ENCODE measurements at regions not wholly inside any gene's neighbourhood (a gene's known extent, or its start where the extent isn't known, plus 50 kb on each side); places are given as distances from the start of the nearest gene placed in this dataset.

- no peak for DNase-seq (ENCODE audit: low read depth)
- TF ChIP-seq CTCF (conservative IDR thresholded peaks at IDR 0.05; ENCODE audit: low read depth, low read length) = no peak
- no peak overlapping the region for H3K4me3 ChIP-seq (ENCODE audit: low read depth, low read length)
These were observed 625.0 kb upstream of the ADARB2 start for GRCh38 chr10:2362331-2362730.

GRCh38 chr10:2358586-2358985 lies 621.3 kb upstream of the ADARB2 start:
- no peak for TF ChIP-seq CTCF (conservative IDR thresholded peaks at IDR 0.05; ENCODE audit: low read depth, low read length)
- DNase-seq (ENCODE audit: low read depth) = no peak
- no peak overlapping the region for H3K4me3 ChIP-seq (ENCODE audit: low read depth, low read length)

GRCh38 chr10:2356670-2357069 lies 619.3 kb upstream of the ADARB2 start:
- no peak for TF ChIP-seq CTCF (conservative IDR thresholded peaks at IDR 0.05; ENCODE audit: low read depth, low read length)
- no peak overlapping the region for H3K4me3 ChIP-seq (ENCODE audit: low read depth, low read length)
- DNase-seq (ENCODE audit: low read depth) = no peak

GRCh38 chr10:2351566-2351965 lies 614.2 kb upstream of the ADARB2 start:
- no peak for TF ChIP-seq CTCF (conservative IDR thresholded peaks at IDR 0.05; ENCODE audit: low read depth, low read length)
- DNase-seq (ENCODE audit: low read depth) = no peak
- H3K4me3 ChIP-seq (ENCODE audit: low read depth, low read length) = no peak overlapping the region

GRCh38 chr10:2342206-2342605 lies 604.9 kb upstream of the ADARB2 start:
- no peak for DNase-seq (ENCODE audit: low read depth)
- no peak for TF ChIP-seq CTCF (conservative IDR thresholded peaks at IDR 0.05; ENCODE audit: low read depth, low read length)

GRCh38 chr10:2340831-2341647 lies 603.7 kb upstream of the ADARB2 start:
- TF ChIP-seq CTCF (conservative IDR thresholded peaks at IDR 0.05; ENCODE audit: low read depth, low read length) = no peak
- no peak for DNase-seq (ENCODE audit: low read depth)

More at GRCh38 chr10:2342206-2342605, 604.9 kb upstream of the ADARB2 start:
- no peak overlapping the region for H3K4me3 ChIP-seq (ENCODE audit: low read depth, low read length)

GRCh38 chr10:2335626-2336025 lies 598.3 kb upstream of the ADARB2 start:
- H3K4me3 ChIP-seq (ENCODE audit: low read depth, low read length) = no peak overlapping the region
- no peak for TF ChIP-seq CTCF (conservative IDR thresholded peaks at IDR 0.05; ENCODE audit: low read depth, low read length)
- DNase-seq (ENCODE audit: low read depth) = no peak

More at GRCh38 chr10:2340831-2341647, 603.7 kb upstream of the ADARB2 start:
- no peak overlapping the region for H3K4me3 ChIP-seq (ENCODE audit: low read depth, low read length)
